Posterior cingulate gyrus (tissue), 11 donors: ENCODE measurements at regions not wholly inside any gene's neighbourhood (a gene's known extent, or its start where the extent isn't known, plus 50 kb on each side); places are given as distances from the start of the nearest gene placed in this dataset.

Experiments used
- DNase-seq, 10 donors: peaks; one replicate each; pipeline versions ENCODE4 v3.0.0 to v3.0.0-alpha.2; 2020 to 2021; ENCODE audit warnings: mixed read lengths in 3 of 10
- intact Hi-C: fragments of 100-400 bp; cut with DNase I; formaldehyde crosslinking; loops from one replicate; pipeline ENCODE4 v1.15.1; 2023

- intact Hi-C loops: no loop called here
- no peak for DNase-seq
Observed at GRCh38 chr5:143695244-143695864, 116.6 kb upstream of the HMHB1 start.

- no peak for DNase-seq
- intact Hi-C loops: no loop called here
Observed at GRCh38 chr5:143694357-143694756, 117.6 kb upstream of the HMHB1 start.

GRCh38 chr5:143693651-143694252 lies 118.2 kb upstream of the HMHB1 start:
- intact Hi-C loops: no loop called here
- DNase-seq: no peak

- intact Hi-C loops: no loop called here
- DNase-seq: no peak
Observed at GRCh38 chr5:143692342-143692741, 119.6 kb upstream of the HMHB1 start.

GRCh38 chr5:143691945-143692290 lies 120.0 kb upstream of the HMHB1 start:
- no peak for DNase-seq
- intact Hi-C loops: no loop called here

- intact Hi-C loops: no loop called here
Observed at GRCh38 chr5:143691287-143691944, 120.5 kb upstream of the HMHB1 start.

GRCh38 chr5:143687604-143688003 lies 124.4 kb upstream of the HMHB1 start:
- no peak for DNase-seq

More at GRCh38 chr5:143691287-143691944, 120.5 kb upstream of the HMHB1 start:
- no peak for DNase-seq

GRCh38 chr5:143685246-143685815 lies 126.6 kb upstream of the HMHB1 start:
- DNase-seq: no peak
- intact Hi-C loops: no loop called here

More at GRCh38 chr5:143687604-143688003, 124.4 kb upstream of the HMHB1 start:
- intact Hi-C loops: no loop called here

- DNase-seq: no peak
- intact Hi-C loops: no loop called here
Observed at GRCh38 chr5:143683459-143683858, 128.5 kb upstream of the HMHB1 start.

- intact Hi-C loops: no loop called here
- DNase-seq: no peak
Observed at GRCh38 chr5:143682929-143683386, 129.0 kb upstream of the HMHB1 start.

GRCh38 chr5:143682246-143682905 lies 129.6 kb upstream of the HMHB1 start:
- intact Hi-C loops: no loop called here
- DNase-seq: no peak

GRCh38 chr5:143680672-143681259 lies 131.2 kb upstream of the HMHB1 start:
- DNase-seq: no peak
- intact Hi-C loops: no loop called here

- DNase-seq: no peak
Observed at GRCh38 chr5:143679777-143680176, 132.2 kb upstream of the HMHB1 start.

GRCh38 chr5:143678148-143678905 lies 133.6 kb upstream of the HMHB1 start:
- intact Hi-C loops: no loop called here
- no peak for DNase-seq

More at GRCh38 chr5:143679777-143680176, 132.2 kb upstream of the HMHB1 start:
- intact Hi-C loops: no loop called here

- no peak for DNase-seq
- intact Hi-C loops: no loop called here
Observed at GRCh38 chr5:143677403-143677802, 134.6 kb upstream of the HMHB1 start.

- DNase-seq: no peak
- intact Hi-C loops: no loop called here
Observed at GRCh38 chr5:143676802-143677201, 135.2 kb upstream of the HMHB1 start.

- intact Hi-C loops: no loop called here
- DNase-seq: no peak
Observed at GRCh38 chr5:143674469-143674786, 137.5 kb upstream of the HMHB1 start.

- intact Hi-C loops: no loop called here
- no peak for DNase-seq
Observed at GRCh38 chr5:143673676-143674468, 138.1 kb upstream of the HMHB1 start.

- no peak for DNase-seq
- intact Hi-C loops: no loop called here
Observed at GRCh38 chr5:143672806-143673205, 139.2 kb upstream of the HMHB1 start.
